GM12865 (cell line): ENCODE measurements at regions not wholly inside any gene's neighbourhood (a gene's known extent, or its start where the extent isn't known, plus 50 kb on each side); places are given as distances from the start of the nearest gene placed in this dataset.

Experiments
- DNase-seq: peaks from one replicate; pipeline ENCODE4 v3.0.0; 2010; ENCODE audit warnings: low read depth
- H3K4me3 ChIP-seq: 2 replicates; pipeline ENCODE4 v1.5.1; 2011; ENCODE audit warnings: mild to moderate bottlenecking, low read depth, low read length, control low read depth
- CTCF ChIP-seq: IDR thresholded peaks from 2 replicates; pipeline ENCODE4 v1.5.1; 2011; ENCODE audit warnings: low read length, control low read depth, low read depth, inconsistent platforms; ENCODE audit not compliant: insufficient read depth; ENCODE audit errors: missing control alignments

DNA sequence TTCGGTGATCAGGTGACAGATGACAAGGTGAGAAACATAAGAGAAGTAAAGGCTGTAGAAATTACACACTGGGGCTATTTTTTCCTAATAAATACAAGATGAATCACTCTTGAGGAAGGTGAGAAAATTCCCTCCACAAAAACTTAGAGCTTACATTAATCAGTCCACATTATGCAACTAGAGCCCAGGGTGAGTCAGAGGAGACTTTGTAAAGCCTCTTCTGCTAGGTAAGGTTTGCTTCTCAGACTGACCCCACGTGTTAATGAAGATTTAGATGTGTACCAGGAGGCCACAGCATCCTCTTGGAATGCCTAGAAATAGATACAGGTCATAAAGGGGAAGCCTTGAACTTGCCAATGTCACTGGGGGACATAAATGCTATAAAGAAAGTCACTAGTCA lies 396.0 kb upstream of the SMIM31 start:
- DNase-seq: no peak
- H3K4me3 ChIP-seq: no peak overlapping the region
- no peak for TF ChIP-seq CTCF

- DNase-seq: no peak
- TF ChIP-seq CTCF: no peak
- H3K4me3 ChIP-seq: no peak overlapping the region
These were observed 395.5 kb upstream of the SMIM31 start for GRCh38 chr4:164358400-164358799.

DNA sequence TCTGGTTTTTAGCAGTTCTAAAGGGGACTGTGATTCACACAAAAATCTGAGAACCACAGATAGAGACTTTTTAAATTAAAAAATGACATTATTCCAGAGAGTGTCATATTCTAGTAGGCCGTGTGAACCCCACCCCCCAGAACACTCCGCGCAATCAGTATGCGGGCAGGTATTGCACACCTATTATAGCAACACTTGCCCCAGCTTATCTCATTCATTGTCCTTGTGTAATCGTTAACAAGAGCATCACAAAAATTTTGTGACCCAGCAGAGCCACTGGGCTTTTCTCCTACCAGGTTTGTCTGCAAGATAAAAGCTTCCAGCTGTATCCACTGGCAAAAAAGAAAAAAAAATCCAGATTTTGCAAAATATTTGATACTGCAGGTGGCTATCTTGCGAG lies 394.1 kb upstream of the SMIM31 start:
- TF ChIP-seq CTCF: no peak
- no peak for DNase-seq
- no peak overlapping the region for H3K4me3 ChIP-seq

DNA sequence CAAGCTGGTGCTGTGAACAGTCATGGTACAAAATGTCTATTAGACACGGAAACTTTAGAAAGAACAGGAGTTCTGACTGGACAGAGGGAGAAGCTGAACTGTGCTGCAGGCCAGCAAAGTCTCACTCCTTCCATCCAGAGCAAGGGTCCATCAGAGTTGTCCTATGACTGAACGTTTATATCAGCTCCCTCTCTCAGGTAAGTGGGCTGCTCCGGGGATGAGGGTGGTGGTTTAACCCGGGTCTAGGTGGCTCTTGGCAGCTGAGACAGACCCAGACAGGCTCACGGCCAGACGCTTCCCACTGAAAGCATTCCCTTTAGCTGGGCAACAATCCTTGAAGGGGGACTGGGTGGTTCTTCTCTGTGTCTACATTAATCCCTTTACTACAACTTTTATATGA lies 385.0 kb upstream of the SMIM31 start:
- TF ChIP-seq CTCF: no peak
- no peak overlapping the region for H3K4me3 ChIP-seq
- DNase-seq: no peak

GRCh38 chr4:164373021-164373420 lies 380.9 kb upstream of the SMIM31 start:
- no peak for DNase-seq
- no peak for TF ChIP-seq CTCF
- H3K4me3 ChIP-seq: no peak overlapping the region

GRCh38 chr4:164377277-164377676 lies 376.7 kb upstream of the SMIM31 start:
- DNase-seq: no peak
- no peak overlapping the region for H3K4me3 ChIP-seq
- no peak for TF ChIP-seq CTCF

DNA sequence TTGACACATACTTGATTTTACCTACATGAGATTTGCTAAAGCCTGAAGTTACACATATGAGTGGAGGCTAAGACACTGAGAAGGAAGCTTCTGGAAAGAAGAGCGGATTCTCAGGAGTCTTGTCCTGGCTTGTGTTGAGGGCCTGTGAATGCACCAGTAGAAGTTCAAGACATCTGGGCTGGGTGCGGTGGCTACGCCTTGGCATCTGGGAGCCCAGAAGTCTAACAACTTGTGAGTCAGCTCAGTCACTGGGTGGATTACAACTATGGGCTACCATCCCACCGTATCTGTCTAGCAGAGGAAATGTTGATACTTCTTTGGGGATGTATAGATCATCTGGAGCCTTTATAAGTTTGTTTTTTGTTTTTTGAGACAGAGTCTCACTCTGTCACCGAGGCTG lies 375.6 kb upstream of the SMIM31 start:
- TF ChIP-seq CTCF: no peak
- no peak for DNase-seq
- no peak overlapping the region for H3K4me3 ChIP-seq
